HG03280 (cell line): ENCODE measurements at regions not wholly inside any gene's neighbourhood (a gene's known extent, or its start where the extent isn't known, plus 50 kb on each side); places are given as distances from the start of the nearest gene placed in this dataset.

ENCODE experiments used
- ATAC-seq: cut with Tn5 transposase; IDR thresholded peaks from one replicate; pipeline ENCODE4 v1.9.1; 2021; ENCODE audit warnings: mild to moderate bottlenecking, moderate library complexity; ENCODE audit not compliant: unreplicated experiment

DNA sequence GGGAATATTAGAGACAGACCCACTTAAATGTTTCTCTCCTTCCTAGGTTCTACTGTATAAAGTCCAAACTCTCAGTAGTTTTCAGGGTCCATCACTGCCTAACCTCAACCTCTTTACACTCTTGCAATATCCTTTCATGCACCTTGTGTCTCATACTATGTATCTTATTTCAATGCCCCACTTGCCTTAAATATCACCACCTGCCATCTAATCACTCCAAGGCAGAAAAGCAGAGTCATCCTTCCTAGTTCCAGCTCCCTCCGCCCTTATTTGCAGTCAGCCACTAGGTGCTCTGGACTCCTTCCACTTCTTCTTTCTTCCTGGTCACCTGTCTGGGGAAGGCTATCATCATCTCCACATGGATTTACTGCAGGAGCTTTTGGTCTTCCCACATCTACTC is 322.0 kb downstream of the MFSD1 start:
- ATAC-seq = no peak

DNA sequence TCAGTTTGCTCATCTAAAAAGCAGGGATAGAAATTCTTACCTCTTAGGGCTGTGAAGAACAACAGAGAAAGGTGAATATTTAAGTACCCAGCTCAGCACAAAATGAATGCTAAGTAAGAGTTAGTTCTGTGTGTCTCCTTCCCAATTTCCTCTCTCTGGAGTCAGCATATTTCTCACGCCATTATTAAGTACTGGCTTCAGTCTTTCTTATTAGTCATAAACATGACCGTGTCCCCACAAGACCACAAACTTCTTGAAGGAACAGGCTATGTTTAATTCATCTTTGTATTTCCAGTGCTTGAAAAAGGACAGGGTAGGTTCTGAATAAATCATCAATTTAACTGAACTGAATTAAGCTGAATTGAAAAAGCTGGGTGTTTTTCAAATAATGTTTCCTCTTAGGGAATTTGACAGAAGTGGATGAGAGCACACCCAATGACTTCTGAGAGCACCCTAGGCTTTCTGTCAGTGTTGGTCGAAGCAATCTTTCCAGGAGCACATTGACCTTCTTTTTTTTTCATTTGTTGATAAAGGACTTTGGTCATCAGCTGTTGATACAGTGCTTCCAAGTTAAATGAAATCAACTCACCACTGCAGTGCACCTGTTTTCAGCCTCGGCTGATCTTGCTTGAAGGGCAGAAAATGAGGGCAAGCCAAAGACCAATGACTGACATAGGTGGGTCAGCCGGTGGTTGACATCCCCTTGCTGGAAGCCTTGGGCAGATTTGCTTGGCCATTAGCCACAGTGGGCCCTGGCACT is 324.6 kb downstream of the MFSD1 start:
- no peak for ATAC-seq

DNA sequence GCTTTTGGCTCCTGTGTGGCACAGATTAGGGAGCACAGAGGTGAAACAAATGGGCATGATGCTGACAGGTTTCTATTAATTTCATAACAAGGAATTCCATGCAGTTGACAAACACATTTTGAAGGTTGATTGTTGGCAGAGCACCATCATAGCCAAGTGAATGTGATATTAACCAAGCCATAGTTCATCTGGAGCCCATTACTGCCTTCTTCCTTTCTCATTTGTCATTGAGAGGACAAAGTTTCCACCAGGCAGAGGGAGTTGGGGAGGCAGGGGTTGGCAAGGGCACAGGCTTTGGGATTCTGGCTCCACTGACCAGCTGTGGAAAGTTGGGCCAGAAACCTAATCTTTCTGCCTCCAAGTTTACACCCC is 325.2 kb downstream of the MFSD1 start:
- ATAC-seq = no peak

DNA sequence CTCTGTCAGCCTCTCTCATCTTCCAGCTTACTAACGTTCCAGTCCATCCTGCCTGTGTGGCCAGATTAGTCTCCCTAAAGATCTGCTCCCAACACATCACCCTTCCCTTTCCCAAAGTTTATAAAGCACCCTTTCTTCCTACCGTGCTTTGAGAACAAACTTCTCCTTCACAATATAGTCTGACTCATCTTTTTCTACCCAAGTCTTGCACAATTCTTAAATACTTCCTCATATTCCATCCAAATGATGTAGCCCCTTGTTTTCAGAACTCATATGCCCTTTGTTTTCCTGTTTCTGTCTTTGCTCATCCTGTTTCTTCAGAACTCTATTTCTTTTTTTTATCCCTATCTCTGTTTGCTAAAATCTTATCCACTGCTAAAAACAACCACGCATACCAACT is 326.8 kb downstream of the MFSD1 start:
- ATAC-seq = no peak

DNA sequence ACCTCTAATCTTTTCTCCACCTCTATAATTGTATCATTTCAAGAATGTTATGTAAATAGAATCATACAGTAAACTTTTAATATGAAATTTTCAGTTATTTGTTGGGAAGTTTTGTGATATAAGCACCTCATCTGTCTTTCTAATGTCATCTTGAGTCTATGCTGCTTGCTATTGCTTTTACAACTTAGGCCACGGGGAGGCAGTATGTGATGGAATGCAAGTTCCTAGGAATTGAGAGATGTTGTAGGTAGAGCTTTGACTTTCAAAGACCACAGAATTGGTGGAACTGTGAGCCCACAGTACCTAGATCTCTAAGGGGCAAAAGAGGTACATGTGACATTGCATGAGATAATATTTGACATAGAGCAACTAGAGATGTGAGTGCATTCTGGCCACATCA is 328.3 kb downstream of the MFSD1 start:
- ATAC-seq = peak; percentile 52

DNA sequence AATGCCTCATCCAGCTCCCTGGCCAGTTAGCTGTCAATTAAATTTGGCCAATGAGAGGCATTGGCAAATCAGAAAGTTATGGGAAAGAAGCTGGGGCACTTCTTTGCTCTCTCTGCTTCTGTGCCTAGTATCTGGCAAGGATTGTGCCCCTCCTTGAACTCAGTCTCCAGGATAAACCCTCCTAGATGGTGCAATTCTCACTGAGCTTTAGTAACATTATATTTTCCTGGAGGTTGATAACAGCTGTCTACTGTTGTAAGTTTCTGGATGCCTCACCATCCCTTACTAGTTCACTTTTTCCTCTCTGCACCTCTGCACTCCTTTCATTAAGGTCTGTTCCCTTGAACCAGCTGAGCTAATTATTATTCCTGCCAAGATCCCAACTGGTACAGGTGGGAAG is 329.5 kb downstream of the MFSD1 start:
- no peak for ATAC-seq

DNA sequence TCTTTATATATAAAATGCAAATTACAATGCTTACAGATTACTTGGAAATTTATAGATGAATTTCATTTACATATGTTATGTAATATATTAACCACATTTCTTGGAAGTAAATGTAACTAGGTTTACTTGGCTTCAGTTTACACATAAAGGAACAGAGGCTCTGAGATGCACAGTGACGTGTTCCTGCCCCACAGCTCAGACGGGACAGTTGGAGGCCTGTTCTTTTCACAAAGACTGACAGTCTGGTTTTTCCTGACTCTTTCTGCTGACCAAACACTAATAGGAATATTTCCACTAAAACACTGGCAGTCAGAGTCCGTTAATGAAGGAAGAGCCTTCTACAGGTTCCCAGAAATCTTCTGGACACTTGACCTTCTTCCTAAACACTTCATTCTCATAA is 336.1 kb downstream of the MFSD1 start:
- ATAC-seq = no peak

DNA sequence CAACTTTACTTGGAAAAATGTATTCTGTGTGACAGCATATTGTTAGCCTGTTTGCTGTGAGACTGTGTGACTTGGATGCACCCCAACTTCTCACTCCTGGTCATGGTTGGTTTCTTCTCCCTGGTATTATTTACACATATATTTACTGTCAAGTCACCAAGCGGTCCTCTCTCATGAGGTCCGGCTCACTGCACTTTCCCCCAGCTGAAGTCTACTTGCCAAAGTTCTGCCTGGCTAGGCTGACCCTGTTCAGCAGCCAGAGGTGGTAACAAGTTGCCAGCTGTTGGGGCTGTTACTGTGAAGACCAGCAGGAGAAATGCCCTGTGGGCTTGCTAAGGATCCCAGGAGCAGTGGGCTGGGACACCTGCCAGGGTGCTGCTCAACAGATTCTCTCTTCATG is 337.5 kb downstream of the MFSD1 start:
- ATAC-seq = no peak

DNA sequence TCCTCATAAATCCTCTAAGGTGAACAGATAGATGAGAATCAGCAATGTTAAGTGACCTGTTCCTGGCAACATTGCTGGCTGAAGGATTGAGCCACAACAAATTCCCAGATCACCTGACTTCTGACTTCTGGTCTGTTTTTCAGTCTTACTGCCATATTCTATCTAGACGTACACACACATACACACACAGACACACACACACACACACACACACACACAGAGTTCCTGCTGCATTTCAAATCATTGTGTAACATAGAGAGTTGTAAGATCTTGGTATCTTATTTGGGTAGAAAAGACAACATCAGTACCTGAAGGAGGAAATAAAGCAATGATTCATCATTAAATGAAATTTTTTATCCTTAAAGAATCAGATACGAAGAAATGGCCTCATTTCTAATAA is 342.6 kb downstream of the MFSD1 start:
- ATAC-seq = no peak

DNA sequence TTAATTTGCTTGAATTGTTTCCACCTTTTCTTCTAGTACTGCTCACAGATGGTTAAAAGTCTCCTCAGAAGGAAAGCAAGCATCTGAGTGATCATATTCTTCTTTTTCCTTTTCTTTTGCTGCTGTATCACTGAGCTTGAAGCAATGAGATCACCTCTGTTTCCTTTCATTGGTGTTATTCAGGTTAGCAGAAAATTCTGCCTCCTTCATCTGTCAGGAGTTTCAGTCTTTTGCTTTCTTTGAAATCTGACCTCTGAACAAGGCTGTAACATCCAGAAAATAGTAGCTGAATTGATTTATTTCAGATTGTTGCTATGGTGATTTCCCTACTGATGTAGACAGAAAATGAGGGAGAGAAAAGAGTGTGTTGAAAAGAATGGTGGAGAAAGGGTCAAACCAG is 343.0 kb downstream of the MFSD1 start:
- ATAC-seq = no peak

DNA sequence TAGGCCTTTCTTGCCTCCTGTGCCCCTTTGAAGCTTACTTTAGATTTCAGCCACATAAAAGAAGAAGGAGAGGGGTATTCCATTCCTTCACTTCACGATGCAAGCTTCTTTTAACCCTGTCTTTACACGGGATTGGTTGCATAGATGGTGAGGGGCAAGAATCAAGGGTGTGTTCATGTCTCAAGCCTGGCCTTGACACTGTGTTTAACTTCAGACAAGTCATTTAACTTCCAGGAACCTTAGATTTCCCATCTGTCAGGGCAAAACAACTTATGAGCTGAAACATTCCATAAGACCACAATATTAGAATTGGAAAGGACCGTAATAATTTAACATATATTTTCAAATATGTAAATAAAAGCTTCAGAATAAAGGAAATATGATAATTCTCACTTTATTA is 344.5 kb downstream of the MFSD1 start:
- ATAC-seq = no peak

DNA sequence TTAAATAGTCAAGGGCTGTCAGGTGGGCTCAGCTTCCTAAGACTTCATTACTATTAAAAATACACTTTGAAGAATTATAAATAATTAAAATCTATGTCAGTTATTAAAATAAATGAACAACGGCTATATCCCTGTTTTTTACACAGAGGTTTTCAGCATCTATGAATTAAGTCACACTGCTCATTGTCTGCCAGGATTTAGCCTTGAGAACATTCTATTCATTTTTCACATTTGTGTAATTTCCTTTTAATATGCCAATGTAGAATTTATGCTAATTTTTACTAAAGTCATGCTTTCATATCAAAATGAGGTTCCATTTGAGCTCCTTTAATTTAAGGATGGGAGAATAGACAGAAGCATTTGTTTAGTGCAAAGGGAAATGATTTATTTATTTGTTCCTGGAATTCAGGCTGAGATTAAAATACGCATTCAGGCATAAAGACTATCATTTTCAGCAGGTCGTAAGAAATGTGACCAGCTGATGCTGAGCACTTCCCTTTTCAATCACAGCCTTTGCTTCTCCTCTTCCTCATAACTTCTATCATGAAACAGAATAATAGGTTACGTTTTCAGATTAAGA is 345.1 kb downstream of the MFSD1 start:
- ATAC-seq = no peak

DNA sequence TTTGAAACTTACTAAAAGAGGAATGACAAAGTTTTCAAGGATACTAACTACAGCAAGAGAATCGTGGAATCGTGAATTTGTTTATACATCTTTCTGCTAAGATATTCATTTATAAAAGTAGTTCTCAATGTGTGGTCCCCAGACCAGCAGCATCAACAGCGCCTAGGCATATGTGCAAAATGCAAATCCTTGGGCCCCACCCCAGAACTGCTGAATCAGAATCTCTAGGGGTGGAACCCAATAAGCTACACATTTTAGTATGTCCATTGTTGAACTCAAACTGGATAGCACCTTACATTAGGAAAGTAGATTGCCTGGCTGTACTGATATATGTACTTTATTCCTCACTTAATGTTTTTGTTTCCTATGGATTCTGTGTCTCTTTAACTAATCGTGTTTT is 346.0 kb downstream of the MFSD1 start:
- no peak for ATAC-seq

DNA sequence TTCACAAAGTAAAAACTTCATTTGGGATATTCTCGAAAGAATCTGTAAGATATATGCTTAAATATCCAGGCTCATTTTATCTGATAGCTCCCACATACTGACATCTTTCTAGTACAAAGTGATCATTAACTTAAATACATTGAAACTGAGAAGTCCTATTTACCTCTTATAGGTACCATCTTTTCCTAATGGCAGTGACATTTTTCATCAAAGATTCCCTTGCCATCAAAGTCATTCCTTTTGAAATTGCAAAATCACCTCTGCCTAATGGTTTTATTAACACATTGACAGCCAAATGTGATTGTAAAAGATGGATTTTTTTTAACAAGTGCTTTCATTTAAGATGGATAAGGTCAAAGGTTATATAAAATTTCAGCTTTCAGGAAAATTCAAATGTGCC is 346.6 kb downstream of the MFSD1 start:
- no peak for ATAC-seq

DNA sequence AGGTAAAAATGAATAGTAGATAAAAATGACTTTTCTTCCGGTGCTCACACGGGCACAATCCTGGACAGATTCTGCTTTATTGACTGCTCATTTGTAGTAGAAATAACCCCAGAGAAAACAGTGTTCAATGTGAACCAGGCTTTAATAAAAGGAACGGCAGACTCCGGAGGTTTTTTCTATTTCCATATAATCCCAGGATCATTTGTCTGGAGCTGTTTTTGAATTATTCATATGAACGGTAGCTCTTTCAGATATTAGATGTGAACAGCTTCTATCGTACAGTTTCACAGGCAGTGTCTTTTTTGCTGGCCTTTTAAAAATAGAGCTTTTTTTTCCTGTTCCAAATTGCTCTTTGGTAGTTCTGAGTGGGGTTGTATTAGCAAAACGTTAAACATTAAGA is 347.3 kb downstream of the MFSD1 start:
- ATAC-seq = no peak

DNA sequence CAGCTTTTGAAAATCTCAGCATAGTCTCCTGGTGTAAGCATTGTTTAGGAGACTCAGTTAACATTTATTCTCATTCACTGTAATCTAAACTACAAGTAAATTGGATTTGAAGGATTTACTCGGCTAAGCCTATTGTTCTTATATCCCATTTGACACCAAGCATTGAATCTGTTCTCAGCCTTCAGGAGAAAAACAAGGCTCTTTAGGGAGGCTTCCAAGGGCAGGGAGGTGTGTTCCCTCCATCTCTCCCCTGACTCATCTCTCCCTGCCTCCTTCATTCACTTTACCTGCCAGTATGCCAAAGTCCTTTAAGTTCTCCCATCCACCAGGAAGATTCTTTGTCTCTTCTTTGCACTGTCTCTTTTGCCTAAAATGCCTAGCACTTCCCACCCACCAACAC is 347.8 kb downstream of the MFSD1 start:
- ATAC-seq = no peak

DNA sequence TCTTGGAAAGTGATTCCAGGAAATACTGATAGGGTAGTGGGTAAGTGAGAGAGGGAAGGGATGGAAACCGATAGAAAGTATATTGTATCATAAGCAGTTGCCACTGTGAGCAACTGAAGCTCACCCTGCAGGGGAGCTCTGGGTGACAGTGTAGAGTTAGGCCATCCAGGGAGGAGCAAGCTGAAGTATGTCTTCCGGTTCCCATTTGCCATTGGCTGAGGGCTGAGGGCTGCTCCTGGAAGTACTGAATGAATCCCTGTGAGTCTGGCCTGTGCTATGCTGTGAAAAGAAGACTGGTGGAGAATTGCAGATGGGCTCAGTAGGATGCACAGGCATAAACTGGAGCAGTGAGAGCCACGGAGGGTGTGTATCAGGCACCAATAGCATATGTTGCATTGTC is 348.3 kb downstream of the MFSD1 start:
- no peak for ATAC-seq

DNA sequence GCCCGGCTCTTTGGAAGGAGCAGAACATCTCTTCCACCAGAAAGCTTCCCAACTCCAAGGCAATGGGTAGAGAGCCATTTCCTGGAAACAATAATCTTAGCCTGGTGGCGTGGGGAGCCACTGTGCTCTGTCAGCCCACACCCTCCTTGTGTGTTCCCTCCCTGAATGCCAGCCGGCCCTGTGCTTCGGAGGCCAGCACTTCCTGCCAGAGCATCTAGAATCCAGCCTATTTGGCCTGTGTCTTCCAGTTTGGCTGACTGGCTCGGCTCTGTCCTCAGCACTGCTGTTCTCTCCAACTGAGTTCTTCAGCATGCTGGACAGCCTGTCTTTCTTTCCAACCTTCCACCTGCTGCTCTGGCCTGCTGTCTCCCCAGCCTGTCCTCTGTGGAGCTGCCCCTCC is 349.3 kb downstream of the MFSD1 start:
- ATAC-seq = no peak

DNA sequence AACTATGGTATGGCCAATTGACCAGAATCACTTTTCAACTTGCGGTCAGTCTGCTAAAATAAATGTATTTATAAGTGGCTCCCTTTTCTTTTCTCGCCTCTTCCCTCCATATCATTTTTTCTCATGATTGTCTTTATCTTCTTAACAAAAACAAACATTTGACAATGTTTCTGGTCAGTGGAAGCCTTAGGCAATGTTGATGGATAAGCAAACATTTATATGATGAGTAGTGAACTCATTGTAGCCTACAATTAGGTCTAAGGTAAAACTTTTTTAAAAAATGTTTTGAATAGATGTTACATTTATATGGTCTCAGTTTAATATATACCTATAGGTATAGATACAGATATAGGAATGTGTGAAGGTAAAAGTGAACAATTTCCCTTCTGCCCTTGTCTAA is 355.4 kb downstream of the MFSD1 start:
- no peak for ATAC-seq

DNA sequence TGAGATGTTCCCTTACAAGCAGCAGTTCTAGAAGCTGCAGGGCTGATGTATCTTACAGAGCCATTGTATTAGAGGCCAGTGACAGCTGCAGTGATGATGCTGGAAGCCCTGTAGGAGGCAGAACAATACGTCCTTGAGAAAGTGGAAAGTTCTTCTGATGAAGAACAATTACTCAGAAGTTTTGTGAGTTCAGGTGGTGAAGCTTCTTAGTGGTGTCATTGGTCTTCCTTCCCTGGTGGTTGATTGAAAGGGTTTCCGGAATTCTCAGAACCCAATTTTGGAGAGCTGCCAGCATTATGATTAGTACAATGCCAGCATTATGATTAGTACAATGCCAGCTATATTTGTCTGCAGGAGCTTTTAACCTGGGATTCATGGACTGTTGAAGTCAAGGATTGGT is 356.4 kb downstream of the MFSD1 start:
- ATAC-seq = no peak

DNA sequence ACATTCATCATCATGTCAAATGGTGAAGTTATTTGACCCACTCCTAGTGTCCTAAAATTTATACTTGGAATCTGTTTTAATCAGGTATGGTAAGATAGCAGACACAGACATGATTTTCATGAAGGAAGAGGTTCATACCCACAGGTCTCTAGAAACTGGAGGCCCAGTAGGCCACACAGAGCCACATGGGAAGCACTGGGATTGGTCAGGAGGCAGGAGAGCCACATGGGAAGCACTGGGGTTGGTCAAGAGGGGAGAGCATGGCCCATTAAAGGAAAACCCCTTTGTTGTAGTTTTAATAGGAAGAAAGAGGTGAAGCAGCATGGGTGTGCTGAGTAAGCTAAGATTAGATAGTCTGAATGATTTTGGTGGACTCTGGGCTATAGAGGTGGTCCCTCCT is 356.9 kb downstream of the MFSD1 start:
- ATAC-seq = no peak

DNA sequence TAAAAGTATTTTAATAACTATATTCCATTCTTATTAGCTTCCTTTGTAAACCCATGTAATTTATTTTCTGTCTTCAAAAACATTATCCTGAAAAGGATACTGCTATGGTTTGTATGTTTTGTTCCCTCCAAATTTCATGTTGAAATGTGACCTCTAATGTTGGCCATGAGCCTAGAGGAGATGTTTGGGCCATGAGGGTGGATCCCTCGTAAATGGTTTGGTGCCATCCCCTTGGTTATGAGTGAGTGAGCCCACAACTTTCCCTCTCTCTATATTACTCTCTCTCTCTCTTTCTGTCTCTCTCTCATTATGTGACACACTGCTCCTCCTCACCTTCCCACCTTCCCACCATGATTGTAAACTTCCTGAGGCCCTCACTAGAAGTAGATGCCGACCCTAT is 357.7 kb downstream of the MFSD1 start:
- no peak for ATAC-seq

DNA sequence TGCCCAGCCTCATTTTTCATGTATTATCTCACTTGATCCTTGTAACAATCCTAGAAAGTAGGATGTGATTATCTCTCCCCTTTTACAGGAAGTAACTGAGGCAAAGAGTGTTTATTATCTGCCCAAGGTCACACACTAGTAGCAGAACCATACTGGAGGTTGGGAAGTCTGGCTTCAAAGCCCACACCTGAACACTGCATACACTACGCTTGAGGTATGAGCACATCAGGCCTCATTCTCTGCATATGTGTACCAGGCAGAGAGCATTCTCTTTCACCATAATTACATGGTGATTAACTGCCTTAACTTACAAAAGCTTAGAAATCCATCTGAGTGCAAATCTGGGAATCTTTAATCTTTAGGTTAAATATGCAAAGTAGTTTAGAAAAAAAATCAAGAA is 361.8 kb downstream of the MFSD1 start:
- ATAC-seq = no peak
